GM23338 (cell line): ENCODE measurements at regions not wholly inside any gene's neighbourhood (a gene's known extent, or its start where the extent isn't known, plus 50 kb on each side); places are given as distances from the start of the nearest gene placed in this dataset.
A peak's percentile ranks its signal among the peaks of the same experiment; 100 is the strongest.

Experiments used
- ATAC-seq: fragments of 200-7000 bp; cut with Tn5 transposase; 3 replicates; pipeline ENCODE4 v1.9.1; 2020
- DNase-seq: peaks from one replicate; pipeline ENCODE4 v3.0.0-alpha.2; 2015; ENCODE audit warnings: low spot score
- H2AFZ ChIP-seq: fragments of 200-600 bp; sonication (generic); 2 replicates; pipeline ENCODE4 v1.8.0; 2016; ENCODE audit warnings: antibody characterized with exemption, mild to moderate bottlenecking, moderate library complexity
- H3F3A ChIP-seq: fragments of 200-600 bp; sonication (generic); replicated peaks from 2 replicates; pipeline ENCODE4 v1.8.0; 2017; ENCODE audit warnings: antibody characterized with exemption, mixed run types, low read depth
- H3K27ac ChIP-seq: fragments of 200-600 bp; sonication (generic); 2 replicates; pipeline ENCODE4 v1.6.1; 2016; ENCODE audit warnings: low read depth
- H3K27me3 ChIP-seq: fragments of 200-600 bp; sonication (generic); 2 replicates; pipeline ENCODE4 v1.8.0; 2016; ENCODE audit warnings: mild to moderate bottlenecking, mixed run types, moderate library complexity; ENCODE audit not compliant: insufficient read depth
- H3K36me3 ChIP-seq: fragments of 200-600 bp; sonication (generic); 2 replicates; pipeline ENCODE4 v1.8.0; 2016; ENCODE audit warnings: mild to moderate bottlenecking; ENCODE audit not compliant: insufficient read depth
- H3K4me1 ChIP-seq: fragments of 200-600 bp; sonication (generic); 2 replicates; pipeline ENCODE4 v1.8.0; 2016; ENCODE audit warnings: mild to moderate bottlenecking, moderate library complexity; ENCODE audit not compliant: insufficient read depth
- H3K4me2 ChIP-seq: fragments of 200-600 bp; sonication (generic); 2 replicates; pipeline ENCODE4 v1.7.1; 2017; ENCODE audit warnings: mixed run types
- H3K4me3 ChIP-seq: fragments of 200-600 bp; sonication (generic); 2 replicates; pipeline ENCODE4 v1.6.1; 2016; ENCODE audit warnings: mixed run types
- H3K79me2 ChIP-seq: fragments of 200-600 bp; sonication (generic); replicated peaks from 2 replicates; pipeline ENCODE4 v1.8.0; 2017; ENCODE audit warnings: mild to moderate bottlenecking; ENCODE audit not compliant: insufficient read depth
- H3K9me2 ChIP-seq: fragments of 200-600 bp; sonication (generic); 2 replicates; pipeline ENCODE4 v1.8.0; 2017; ENCODE audit not compliant: insufficient read depth
- H4K20me1 ChIP-seq: fragments of 200-600 bp; sonication (generic); replicated peaks from 2 replicates; pipeline ENCODE4 v1.8.0; 2017; ENCODE audit warnings: mild to moderate bottlenecking; ENCODE audit not compliant: insufficient read depth
- H3K27ac Mint-ChIP-seq: 2 replicates; pipeline ENCODE4 v1.8.0; 2020; ENCODE audit warnings: inconsistent platforms, mild to moderate bottlenecking, moderate library complexity, mixed read lengths
- H3K27me3 Mint-ChIP-seq: 3 replicates; pipeline ENCODE4 v1.8.0; 2022; ENCODE audit warnings: low read depth, mild to moderate bottlenecking, moderate library complexity, mixed read lengths, inconsistent platforms; ENCODE audit not compliant: insufficient read depth, poor library complexity
- H3K36me3 Mint-ChIP-seq: 3 replicates; pipeline ENCODE4 v1.8.0; 2021; ENCODE audit warnings: low read depth, mild to moderate bottlenecking, inconsistent platforms, moderate library complexity, mixed read lengths
- H3K4me1 Mint-ChIP-seq: 3 replicates; pipeline ENCODE4 v1.8.0; 2020; ENCODE audit warnings: mild to moderate bottlenecking, inconsistent platforms, mixed read lengths
- H3K4me3 Mint-ChIP-seq: 3 replicates; pipeline ENCODE4 v1.8.0; 2021; ENCODE audit warnings: moderate library complexity, mild to moderate bottlenecking, inconsistent platforms, mixed read lengths
- H3K9me3 Mint-ChIP-seq: 3 replicates; pipeline ENCODE4 v1.8.0; 2020; ENCODE audit warnings: moderate library complexity, mild to moderate bottlenecking, inconsistent platforms, mixed read lengths
- CREB1 ChIP-seq: fragments of 250-450 bp; sonication (Bioruptor Pico); IDR thresholded peaks from 2 replicates; pipeline ENCODE4 v1.5.0; 2020; ENCODE audit warnings: low read depth, mild to moderate bottlenecking, moderate library complexity
- EZH2 ChIP-seq: fragments of 200-600 bp; sonication (generic); IDR thresholded peaks from one replicate; pipeline ENCODE4 v1.8.0; 2017; ENCODE audit warnings: antibody characterized with exemption, mild to moderate bottlenecking, low read depth; ENCODE audit not compliant: unreplicated experiment
- EZH2phosphoT487 ChIP-seq: fragments of 200-600 bp; sonication (generic); IDR thresholded peaks from one replicate; pipeline ENCODE4 v1.8.1; 2018; ENCODE audit warnings: antibody characterized with exemption; ENCODE audit not compliant: unreplicated experiment
- POLR2AphosphoS5 ChIP-seq: IDR thresholded peaks from 2 replicates; pipeline ENCODE4 v1.6.1; 2016; ENCODE audit warnings: antibody characterized with exemption, low read depth
- TF ChIP-seq, protein P1 (sequence below), 2 experiments: fragments of 200-600 bp in 1 of 2; sonication (generic) in 1 of 2; conservative IDR thresholded peaks; 2 replicates each; pipeline versions ENCODE4 v1.5.1 to v1.6.1; 2016 to 2017; ENCODE audit warnings: antibody characterized with exemption in 2 of 2, low read depth in 2 of 2, mild to moderate bottlenecking in 2 of 2, moderate library complexity in 1 of 2
- TF ChIP-seq, protein P2 (sequence below): fragments of 250-450 bp; sonication (Bioruptor Pico); IDR thresholded peaks from 2 replicates; pipeline ENCODE4 v1.5.0; 2020; ENCODE audit warnings: mild to moderate bottlenecking, moderate library complexity
- TF ChIP-seq, protein P3 (sequence below): IDR thresholded peaks from one replicate; pipeline ENCODE4 v1.6.1; 2018; ENCODE audit warnings: antibody characterized with exemption; ENCODE audit not compliant: unreplicated experiment

DNA sequence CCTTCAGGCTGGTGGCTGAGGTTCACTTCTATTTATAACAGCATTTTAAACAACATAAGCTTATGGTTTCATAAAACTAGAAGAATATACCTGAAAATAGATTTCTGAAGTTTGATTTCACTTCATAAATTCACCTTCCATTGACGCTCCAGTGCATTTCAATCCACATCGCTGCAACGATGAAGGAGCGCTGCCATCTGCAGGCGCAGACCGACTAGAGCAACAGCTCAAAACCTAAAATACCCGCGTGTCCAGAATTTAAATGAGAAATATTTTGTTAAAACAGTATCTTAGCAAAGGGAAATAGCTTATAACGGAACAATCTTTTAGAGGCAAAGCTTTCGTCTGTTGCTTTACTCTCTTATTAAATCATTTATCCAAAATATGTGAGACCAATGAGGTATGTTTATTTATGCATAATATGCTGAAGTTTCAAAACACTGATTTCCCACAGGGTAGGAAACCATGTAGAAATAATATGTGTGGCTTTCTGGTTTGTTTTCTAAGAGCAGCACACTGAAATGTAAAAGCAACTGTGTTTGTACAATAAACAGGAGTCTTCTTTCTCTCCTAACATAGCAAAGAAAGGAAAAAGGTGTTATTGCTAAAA, 816.4 kb upstream of the FRG1 start:
- Mint-ChIP-seq H3K27ac (peak overlapping the region; percentile 27; the same call in 1 of the 2 replicates), H3K36me3 (peaks cover 9% of the 10 kb centered on the region; the same call in 2 of the 3 replicates), H3K4me3 (no peak overlapping the region), H3K4me1 (peaks cover 4% of the 10 kb centered on the region; the same call in 1 of the 3 replicates), H3K9me3 (peaks cover 5% of the 10 kb centered on the region; the same call in 2 of the 3 replicates), H3K27me3 (no peaks in the 10 kb centered on the region)
- DNase-seq (peak; percentile 65), ATAC-seq (peak; percentile 55)
- Histone ChIP-seq H3F3A (no peaks in the 10 kb centered on the region), H3K27ac (no peak overlapping the region), H3K4me1 (no peaks in the 10 kb centered on the region), H3K27me3 (no peaks in the 10 kb centered on the region), H3K36me3 (no peaks in the 10 kb centered on the region; the same call in 1 of the 2 replicates), H3K4me2 (no peak overlapping the region), H2AFZ (no peak overlapping the region), H3K4me3 (no peak overlapping the region), H3K79me2 (no peaks in the 10 kb centered on the region), H3K9me2 (no peaks in the 10 kb centered on the region), H4K20me1 (no peaks in the 10 kb centered on the region)
- TF ChIP-seq, protein P1, sequence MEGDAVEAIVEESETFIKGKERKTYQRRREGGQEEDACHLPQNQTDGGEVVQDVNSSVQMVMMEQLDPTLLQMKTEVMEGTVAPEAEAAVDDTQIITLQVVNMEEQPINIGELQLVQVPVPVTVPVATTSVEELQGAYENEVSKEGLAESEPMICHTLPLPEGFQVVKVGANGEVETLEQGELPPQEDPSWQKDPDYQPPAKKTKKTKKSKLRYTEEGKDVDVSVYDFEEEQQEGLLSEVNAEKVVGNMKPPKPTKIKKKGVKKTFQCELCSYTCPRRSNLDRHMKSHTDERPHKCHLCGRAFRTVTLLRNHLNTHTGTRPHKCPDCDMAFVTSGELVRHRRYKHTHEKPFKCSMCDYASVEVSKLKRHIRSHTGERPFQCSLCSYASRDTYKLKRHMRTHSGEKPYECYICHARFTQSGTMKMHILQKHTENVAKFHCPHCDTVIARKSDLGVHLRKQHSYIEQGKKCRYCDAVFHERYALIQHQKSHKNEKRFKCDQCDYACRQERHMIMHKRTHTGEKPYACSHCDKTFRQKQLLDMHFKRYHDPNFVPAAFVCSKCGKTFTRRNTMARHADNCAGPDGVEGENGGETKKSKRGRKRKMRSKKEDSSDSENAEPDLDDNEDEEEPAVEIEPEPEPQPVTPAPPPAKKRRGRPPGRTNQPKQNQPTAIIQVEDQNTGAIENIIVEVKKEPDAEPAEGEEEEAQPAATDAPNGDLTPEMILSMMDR (conservative IDR thresholded peaks at IDR 0.05; ENCODE audit: low read depth in 2 of 2) = peak; percentile 83 to 85
- TF ChIP-seq, protein P2, sequence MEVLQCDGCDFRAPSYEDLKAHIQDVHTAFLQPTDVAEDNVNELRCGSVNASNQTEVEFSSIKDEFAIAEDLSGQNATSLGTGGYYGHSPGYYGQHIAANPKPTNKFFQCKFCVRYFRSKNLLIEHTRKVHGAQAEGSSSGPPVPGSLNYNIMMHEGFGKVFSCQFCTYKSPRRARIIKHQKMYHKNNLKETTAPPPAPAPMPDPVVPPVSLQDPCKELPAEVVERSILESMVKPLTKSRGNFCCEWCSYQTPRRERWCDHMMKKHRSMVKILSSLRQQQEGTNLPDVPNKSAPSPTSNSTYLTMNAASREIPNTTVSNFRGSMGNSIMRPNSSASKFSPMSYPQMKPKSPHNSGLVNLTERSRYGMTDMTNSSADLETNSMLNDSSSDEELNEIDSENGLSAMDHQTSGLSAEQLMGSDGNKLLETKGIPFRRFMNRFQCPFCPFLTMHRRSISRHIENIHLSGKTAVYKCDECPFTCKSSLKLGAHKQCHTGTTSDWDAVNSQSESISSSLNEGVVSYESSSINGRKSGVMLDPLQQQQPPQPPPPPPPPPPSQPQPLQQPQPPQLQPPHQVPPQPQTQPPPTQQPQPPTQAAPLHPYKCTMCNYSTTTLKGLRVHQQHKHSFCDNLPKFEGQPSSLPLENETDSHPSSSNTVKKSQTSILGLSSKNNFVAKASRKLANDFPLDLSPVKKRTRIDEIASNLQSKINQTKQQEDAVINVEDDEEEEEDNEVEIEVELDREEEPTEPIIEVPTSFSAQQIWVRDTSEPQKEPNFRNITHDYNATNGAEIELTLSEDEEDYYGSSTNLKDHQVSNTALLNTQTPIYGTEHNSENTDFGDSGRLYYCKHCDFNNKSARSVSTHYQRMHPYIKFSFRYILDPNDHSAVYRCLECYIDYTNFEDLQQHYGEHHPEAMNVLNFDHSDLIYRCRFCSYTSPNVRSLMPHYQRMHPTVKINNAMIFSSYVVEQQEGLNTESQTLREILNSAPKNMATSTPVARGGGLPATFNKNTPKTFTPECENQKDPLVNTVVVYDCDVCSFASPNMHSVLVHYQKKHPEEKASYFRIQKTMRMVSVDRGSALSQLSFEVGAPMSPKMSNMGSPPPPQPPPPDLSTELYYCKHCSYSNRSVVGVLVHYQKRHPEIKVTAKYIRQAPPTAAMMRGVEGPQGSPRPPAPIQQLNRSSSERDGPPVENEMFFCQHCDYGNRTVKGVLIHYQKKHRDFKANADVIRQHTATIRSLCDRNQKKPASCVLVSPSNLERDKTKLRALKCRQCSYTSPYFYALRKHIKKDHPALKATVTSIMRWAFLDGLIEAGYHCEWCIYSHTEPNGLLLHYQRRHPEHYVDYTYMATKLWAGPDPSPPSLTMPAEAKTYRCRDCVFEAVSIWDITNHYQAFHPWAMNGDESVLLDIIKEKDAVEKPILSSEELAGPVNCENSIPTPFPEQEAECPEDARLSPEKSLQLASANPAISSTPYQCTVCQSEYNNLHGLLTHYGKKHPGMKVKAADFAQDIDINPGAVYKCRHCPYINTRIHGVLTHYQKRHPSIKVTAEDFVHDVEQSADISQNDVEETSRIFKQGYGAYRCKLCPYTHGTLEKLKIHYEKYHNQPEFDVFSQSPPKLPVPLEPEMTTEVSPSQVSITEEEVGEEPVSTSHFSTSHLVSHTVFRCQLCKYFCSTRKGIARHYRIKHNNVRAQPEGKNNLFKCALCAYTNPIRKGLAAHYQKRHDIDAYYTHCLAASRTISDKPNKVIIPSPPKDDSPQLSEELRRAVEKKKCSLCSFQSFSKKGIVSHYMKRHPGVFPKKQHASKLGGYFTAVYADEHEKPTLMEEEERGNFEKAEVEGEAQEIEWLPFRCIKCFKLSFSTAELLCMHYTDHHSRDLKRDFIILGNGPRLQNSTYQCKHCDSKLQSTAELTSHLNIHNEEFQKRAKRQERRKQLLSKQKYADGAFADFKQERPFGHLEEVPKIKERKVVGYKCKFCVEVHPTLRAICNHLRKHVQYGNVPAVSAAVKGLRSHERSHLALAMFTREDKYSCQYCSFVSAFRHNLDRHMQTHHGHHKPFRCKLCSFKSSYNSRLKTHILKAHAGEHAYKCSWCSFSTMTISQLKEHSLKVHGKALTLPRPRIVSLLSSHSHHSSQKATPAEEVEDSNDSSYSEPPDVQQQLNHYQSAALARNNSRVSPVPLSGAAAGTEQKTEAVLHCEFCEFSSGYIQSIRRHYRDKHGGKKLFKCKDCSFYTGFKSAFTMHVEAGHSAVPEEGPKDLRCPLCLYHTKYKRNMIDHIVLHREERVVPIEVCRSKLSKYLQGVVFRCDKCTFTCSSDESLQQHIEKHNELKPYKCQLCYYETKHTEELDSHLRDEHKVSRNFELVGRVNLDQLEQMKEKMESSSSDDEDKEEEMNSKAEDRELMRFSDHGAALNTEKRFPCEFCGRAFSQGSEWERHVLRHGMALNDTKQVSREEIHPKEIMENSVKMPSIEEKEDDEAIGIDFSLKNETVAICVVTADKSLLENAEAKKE (CRISPR knock-in tag) = no peak
- TF ChIP-seq EZH2 (no peak), POLR2AphosphoS5 (no peak), EZH2phosphoT487 (no peak), CREB1 (no peak)
- TF ChIP-seq, protein P3, sequence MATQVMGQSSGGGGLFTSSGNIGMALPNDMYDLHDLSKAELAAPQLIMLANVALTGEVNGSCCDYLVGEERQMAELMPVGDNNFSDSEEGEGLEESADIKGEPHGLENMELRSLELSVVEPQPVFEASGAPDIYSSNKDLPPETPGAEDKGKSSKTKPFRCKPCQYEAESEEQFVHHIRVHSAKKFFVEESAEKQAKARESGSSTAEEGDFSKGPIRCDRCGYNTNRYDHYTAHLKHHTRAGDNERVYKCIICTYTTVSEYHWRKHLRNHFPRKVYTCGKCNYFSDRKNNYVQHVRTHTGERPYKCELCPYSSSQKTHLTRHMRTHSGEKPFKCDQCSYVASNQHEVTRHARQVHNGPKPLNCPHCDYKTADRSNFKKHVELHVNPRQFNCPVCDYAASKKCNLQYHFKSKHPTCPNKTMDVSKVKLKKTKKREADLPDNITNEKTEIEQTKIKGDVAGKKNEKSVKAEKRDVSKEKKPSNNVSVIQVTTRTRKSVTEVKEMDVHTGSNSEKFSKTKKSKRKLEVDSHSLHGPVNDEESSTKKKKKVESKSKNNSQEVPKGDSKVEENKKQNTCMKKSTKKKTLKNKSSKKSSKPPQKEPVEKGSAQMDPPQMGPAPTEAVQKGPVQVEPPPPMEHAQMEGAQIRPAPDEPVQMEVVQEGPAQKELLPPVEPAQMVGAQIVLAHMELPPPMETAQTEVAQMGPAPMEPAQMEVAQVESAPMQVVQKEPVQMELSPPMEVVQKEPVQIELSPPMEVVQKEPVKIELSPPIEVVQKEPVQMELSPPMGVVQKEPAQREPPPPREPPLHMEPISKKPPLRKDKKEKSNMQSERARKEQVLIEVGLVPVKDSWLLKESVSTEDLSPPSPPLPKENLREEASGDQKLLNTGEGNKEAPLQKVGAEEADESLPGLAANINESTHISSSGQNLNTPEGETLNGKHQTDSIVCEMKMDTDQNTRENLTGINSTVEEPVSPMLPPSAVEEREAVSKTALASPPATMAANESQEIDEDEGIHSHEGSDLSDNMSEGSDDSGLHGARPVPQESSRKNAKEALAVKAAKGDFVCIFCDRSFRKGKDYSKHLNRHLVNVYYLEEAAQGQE = no peak
